T-cell (primary cell): ENCODE measurements at regions not wholly inside any gene's neighbourhood (a gene's known extent, or its start where the extent isn't known, plus 50 kb on each side); places are given as distances from the start of the nearest gene placed in this dataset.
"Not testable (repeated sequence)": the region's sequence is repeated elsewhere in the genome, so short reads cannot be mapped to it uniquely, and the experiment has no call there.

Experiments used
- ATAC-seq, 4 experiments: fragments of 200-7000 bp in 3 of 4; fragments of 150-1000 bp in 1 of 4; cut with Tn5 transposase; replicated peaks in 1 of 4; 1 replicate in 3 of 4; 2 replicates in 1 of 4; pipeline ENCODE4 v1.10.0; 2021; ENCODE audit warnings: moderate library complexity in 3 of 4, mild to moderate bottlenecking in 2 of 4, moderate number of reproducible peaks in 1 of 4
- CTCF ChIA-PET, 2 donors: fragments of 300-600 bp; sonication (Branson Sonifier 250); formaldehyde crosslinking; loops; one replicate each; lab custom pipeline; 2022; ENCODE audit warnings: antibody characterized with exemption in 2 of 2; lab: Charles Lee
- POLR2A ChIA-PET, 2 donors: fragments of 300-600 bp; sonication (Branson Sonifier 250); formaldehyde crosslinking; loops; one replicate each; lab custom pipeline; 2022; ENCODE audit warnings: antibody characterized with exemption in 2 of 2; lab: Charles Lee
- DNase-seq, 35 experiments: peaks; one replicate each; pipeline versions ENCODE4 v3.0.0 to v3.0.0-alpha.2; 2013 to 2023
- H3K27ac ChIP-seq: one replicate; pipeline ENCODE4 v1.5.1; 2013; ENCODE audit warnings: low read length
- H3K27me3 ChIP-seq, 2 experiments: replicated peaks in 1 of 2; 1 replicate in 1 of 2; 2 replicates in 1 of 2; pipeline versions ENCODE4 v1.6.1 to v1.7.0; 2013; ENCODE audit warnings: low read length in 1 of 2, mixed read lengths in 1 of 2; ENCODE audit not compliant: control insufficient read depth in 2 of 2, insufficient read depth in 2 of 2; ENCODE audit errors: extremely low read depth in 1 of 2
- H3K36me3 ChIP-seq, 2 donors: 1 replicate in 1 of 2; 2 replicates in 1 of 2; pipeline versions ENCODE4 v1.6.1 to v1.7.0; 2013; ENCODE audit warnings: low read length in 1 of 2; ENCODE audit not compliant: control insufficient read depth in 2 of 2, insufficient read depth in 1 of 2; ENCODE audit errors: extremely low read depth in 1 of 2
- H3K4me1 ChIP-seq, 2 experiments: 1 replicate in 1 of 2; 2 replicates in 1 of 2; pipeline versions ENCODE4 v1.6.1 to v1.7.0; 2013; ENCODE audit warnings: low read length in 2 of 2, mixed read lengths in 1 of 2; ENCODE audit not compliant: insufficient read depth in 2 of 2, control insufficient read depth in 1 of 2; ENCODE audit errors: extremely low read depth in 1 of 2
- H3K4me3 ChIP-seq, 2 donors: 1 replicate in 1 of 2; 2 replicates in 1 of 2; pipeline versions ENCODE4 v1.5.1 to v1.7.0; 2013; ENCODE audit warnings: mild to moderate bottlenecking in 2 of 2, low read length in 1 of 2, moderate library complexity in 1 of 2; ENCODE audit not compliant: control insufficient read depth in 1 of 2; ENCODE audit errors: extremely low read depth in 1 of 2
- H3K9me3 ChIP-seq: 2 replicates; pipeline ENCODE4 v1.7.0; 2013
- H3K27ac Mint-ChIP-seq, 2 donors: one replicate each; pipeline ENCODE4 v1.8.0; 2020 to 2021; ENCODE audit warnings: mild to moderate bottlenecking in 2 of 2, mixed read lengths in 2 of 2
- H3K27me3 Mint-ChIP-seq, 2 donors: one replicate each; pipeline ENCODE4 v1.8.0; 2021 to 2022; ENCODE audit warnings: mixed read lengths in 2 of 2
- H3K36me3 Mint-ChIP-seq: one replicate; pipeline ENCODE4 v1.8.0; 2021; ENCODE audit warnings: mixed read lengths
- H3K4me1 Mint-ChIP-seq, 3 donors: one replicate each; pipeline ENCODE4 v1.8.0; 2020 to 2022; ENCODE audit warnings: mixed read lengths in 3 of 3, mild to moderate bottlenecking in 1 of 3
- H3K4me3 Mint-ChIP-seq, 3 donors: one replicate each; pipeline ENCODE4 v1.8.0; 2020 to 2022; ENCODE audit warnings: mild to moderate bottlenecking in 3 of 3, mixed read lengths in 3 of 3, moderate library complexity in 3 of 3
- H3K9me3 Mint-ChIP-seq, 3 donors: one replicate each; pipeline ENCODE4 v1.8.0; 2020 to 2022; ENCODE audit warnings: mixed read lengths in 3 of 3
- WGBS: methylation state at CpG from one replicate; pipeline ENCODE4 v1.1.5; 2013; ENCODE audit warnings: missing lambda C conversion rate; ENCODE audit not compliant: insufficient coverage; 5-methylcytosine and 5-hydroxymethylcytosine counted together

DNA sequence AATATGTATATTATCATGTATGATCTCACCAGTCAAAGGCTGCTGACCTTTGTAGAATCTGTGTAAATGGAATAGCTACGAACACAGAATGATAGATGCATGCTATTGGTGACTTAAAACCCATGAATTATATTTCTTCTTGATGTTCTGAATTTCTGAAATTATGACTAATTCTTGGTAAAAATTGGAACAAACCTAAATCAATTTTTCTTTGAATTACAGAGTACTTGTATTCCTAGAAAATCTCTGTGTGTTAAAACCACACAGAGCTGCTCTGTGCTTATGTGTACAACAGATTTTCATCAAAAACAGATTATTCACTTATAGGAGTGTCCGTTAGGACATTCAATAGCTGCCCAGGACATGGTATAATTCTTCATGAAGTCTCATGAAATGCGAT is 108.3 kb upstream of the MDFIC start:
- no peaks in the 10 kb centered on the region for H3K9me3 ChIP-seq
- no peaks in the 10 kb centered on the region for H3K27me3 ChIP-seq
- 65% methylated on average over 2 of the region's 3 CpGs for WGBS

DNA sequence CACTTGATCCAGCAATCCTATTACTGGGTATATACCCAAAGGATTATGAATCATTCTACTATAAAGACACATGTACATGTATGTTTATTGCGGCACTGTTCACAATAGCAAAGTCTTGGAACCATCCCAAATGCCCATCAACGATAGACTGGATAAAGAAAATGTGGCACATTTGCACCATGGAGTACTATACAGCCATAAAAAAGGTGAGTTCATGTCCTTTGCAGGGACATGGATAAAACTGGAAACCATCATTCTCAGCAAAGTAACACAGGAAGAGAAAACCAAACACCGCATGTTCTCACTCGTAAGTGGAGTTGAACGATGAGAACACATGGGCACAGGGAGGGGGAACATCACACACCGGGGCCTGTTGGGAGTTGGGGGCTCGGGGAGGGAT is 104.9 kb upstream of the MDFIC start:
- H3K4me1 Mint-ChIP-seq, result peaks cover 15 to 21% (median 17%) of the 10 kb centered on the region in 3 donors
- POLR2A ChIA-PET, result not testable (repeated sequence)

More for the DNA sequence above, 108.3 kb upstream of the MDFIC start:
- H3K27ac ChIP-seq, result no peak overlapping the region
- Mint-ChIP-seq H3K27me3 (peaks cover 0 to 3% of the 10 kb centered on the region in 2 donors), H3K4me3 (peak overlapping the region in 1 of 3 donors; percentile 5), H3K27ac (no peak overlapping the region), H3K36me3 (no peaks in the 10 kb centered on the region), H3K4me1 (peaks cover 15 to 21% (median 17%) of the 10 kb centered on the region in 3 donors), H3K9me3 (no peaks in the 10 kb centered on the region)
- DNase-seq (no peak), ATAC-seq (no peak)
- no peaks in the 10 kb centered on the region for H3K4me1 ChIP-seq
- no peak overlapping the region for H3K4me3 ChIP-seq
- CTCF ChIA-PET, result no interaction called here
- H3K36me3 ChIP-seq, result no peaks in the 10 kb centered on the region
- POLR2A ChIA-PET, result no interaction called here

DNA sequence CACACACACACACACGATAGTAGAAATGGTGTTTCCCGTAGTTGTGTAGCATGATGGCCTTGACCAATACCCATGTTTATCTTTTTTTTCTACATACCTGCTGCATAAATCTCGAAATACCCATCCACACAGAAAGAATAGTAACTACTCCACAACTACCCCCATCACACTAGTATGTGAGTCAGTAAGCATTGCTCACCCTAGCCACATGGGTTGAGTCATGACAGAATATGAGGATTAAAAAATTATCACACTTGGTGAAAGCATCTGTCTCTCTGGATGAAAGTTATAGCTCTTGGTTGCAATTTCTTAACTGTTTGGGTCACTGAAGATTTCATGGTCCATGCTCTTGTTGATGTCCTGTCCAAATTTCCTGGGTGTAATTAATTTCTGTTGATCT is 103.4 kb upstream of the MDFIC start:
- CTCF ChIA-PET, result no interaction called here

More for the DNA sequence above, 104.9 kb upstream of the MDFIC start:
- H3K4me1 ChIP-seq, H3K9me3 ChIP-seq, H3K4me3 Mint-ChIP-seq, H3K9me3 Mint-ChIP-seq, CTCF ChIA-PET, H3K4me3 ChIP-seq, H3K36me3 Mint-ChIP-seq, ATAC-seq, H3K36me3 ChIP-seq, H3K27ac Mint-ChIP-seq, H3K27me3 ChIP-seq, DNase-seq, H3K27ac ChIP-seq: not testable (repeated sequence)
- peaks cover 3 to 11% of the 10 kb centered on the region in 2 donors for H3K27me3 Mint-ChIP-seq
- WGBS, result no CpG with 5 or more reads among the region's 7 CpGs

DNA sequence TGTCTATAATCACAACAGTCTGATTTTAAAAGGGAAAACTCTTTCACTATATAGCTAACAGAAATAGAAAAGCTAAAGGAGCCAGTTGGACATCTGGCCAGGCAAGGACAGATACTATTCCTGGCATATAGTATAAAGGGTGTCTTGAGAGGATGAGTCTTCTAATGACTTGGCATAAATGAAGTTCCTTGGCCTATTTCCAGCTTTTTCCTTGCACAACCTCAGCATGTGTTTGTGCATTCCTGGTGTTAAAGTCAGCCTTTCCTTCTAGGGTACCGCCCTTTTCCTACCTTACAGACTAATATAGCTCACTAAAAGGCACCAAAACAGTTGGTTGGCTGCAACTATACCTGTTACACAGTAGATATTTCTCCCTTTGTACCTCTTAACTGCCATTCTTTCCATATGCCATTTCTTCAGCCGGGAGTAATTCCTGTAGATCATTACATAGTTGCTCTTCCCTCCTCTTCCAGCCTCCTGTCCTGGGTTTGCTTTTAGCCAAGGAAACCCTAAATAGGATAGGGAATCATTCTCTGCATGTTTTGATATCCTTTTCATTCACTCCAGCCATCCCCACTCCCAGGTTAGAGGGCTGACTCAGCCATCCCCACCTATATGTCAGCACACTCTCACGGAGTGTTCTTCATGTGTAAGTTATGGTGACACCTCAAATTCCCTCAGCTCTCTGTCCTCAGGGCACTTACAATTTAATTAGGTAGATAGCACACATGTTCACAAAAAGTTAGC is 102.1 kb upstream of the MDFIC start:
- no peak overlapping the region for H3K27ac ChIP-seq
- ChIA-PET POLR2A (no interaction called here), CTCF (no interaction called here)
- H3K4me1 ChIP-seq, result no peaks in the 10 kb centered on the region
- peaks cover 3 to 11% of the 10 kb centered on the region in 2 donors for H3K27me3 Mint-ChIP-seq
- no peaks in the 10 kb centered on the region for H3K36me3 ChIP-seq
- ATAC-seq (no peak), DNase-seq (no peak)
- H3K27me3 ChIP-seq, result no peaks in the 10 kb centered on the region
- no peaks in the 10 kb centered on the region for H3K36me3 Mint-ChIP-seq
- H3K9me3 Mint-ChIP-seq, result no peaks in the 10 kb centered on the region
- no peak overlapping the region for H3K4me3 Mint-ChIP-seq
- H3K9me3 ChIP-seq, result no peaks in the 10 kb centered on the region
- H3K4me3 ChIP-seq, result no peak overlapping the region
- H3K27ac Mint-ChIP-seq, result no peak overlapping the region
- WGBS, result 61% methylated on average over 2 of the region's 3 CpGs
- peaks cover 0 to 6% (median 3%) of the 10 kb centered on the region in 3 donors for H3K4me1 Mint-ChIP-seq

More for the DNA sequence above, 103.4 kb upstream of the MDFIC start:
- Histone ChIP-seq H3K27ac (no peak overlapping the region), H3K9me3 (no peaks in the 10 kb centered on the region), H3K27me3 (no peaks in the 10 kb centered on the region), H3K4me1 (no peaks in the 10 kb centered on the region), H3K36me3 (no peaks in the 10 kb centered on the region), H3K4me3 (no peak overlapping the region)
- H3K27me3 Mint-ChIP-seq, result peaks cover 3 to 11% of the 10 kb centered on the region in 2 donors
- ATAC-seq (no peak), DNase-seq (no peak)
- H3K9me3 Mint-ChIP-seq, result no peaks in the 10 kb centered on the region
- H3K36me3 Mint-ChIP-seq, result no peaks in the 10 kb centered on the region
- H3K4me1 Mint-ChIP-seq, result peaks cover 11 to 15% (median 14%) of the 10 kb centered on the region in 3 donors
- H3K4me3 Mint-ChIP-seq, result no peak overlapping the region
- POLR2A ChIA-PET, result no interaction called here
- H3K27ac Mint-ChIP-seq, result no peak overlapping the region
- no CpG with 5 or more reads among the region's 3 CpGs for WGBS

DNA sequence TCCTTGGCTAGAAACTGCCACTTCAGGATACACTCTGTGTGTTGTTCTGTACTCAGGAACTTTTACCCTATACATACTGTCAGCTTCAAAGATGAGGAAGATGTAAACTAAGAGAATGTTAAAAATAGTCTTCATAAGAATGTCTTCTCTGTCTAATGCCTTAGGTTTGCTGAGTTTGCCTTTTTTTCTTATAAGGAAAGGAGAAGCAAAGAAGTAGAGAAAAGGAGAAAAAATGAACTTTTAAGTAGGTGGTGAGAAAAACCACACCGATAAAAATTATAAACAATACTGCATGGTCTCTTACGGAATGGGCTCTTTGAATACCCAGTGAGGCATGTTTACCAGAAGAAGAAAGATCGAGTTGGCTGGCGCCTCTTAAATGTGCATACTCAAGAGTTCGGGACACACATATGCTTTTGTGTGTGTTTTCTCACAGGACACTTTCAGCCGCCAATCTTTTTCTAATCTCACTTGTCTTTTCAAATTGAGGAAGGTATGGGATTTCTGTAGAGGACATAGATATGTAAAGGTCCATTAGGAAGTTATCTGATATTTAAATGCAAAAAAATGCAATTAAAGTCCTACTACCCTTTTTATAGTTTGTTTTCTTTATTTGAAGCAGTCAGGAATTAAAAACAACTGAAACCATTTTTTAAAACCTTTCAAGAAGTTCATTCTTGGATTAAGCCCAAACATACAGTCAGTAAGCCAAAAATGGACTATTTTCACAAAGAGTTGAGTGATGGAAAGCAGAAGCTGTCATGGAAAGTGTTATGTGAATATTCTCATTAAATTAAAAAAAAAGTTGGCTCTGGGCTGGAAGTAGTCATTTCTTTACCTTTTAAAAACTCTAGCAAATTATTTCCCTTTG is 100.6 kb upstream of the MDFIC start:
- ChIA-PET POLR2A (interaction anchor here (0.5 to 0.7 kb wide), 3 partner anchors 13 to 1985 kb away, joined by 3 to 9 read pairs (median 3); no protein-coding TSS in a partner anchor), CTCF (interaction anchor here (0.6 to 0.8 kb wide), 3 partner anchors 9 to 149 kb away, joined by 3 read pairs; no protein-coding TSS in a partner anchor)
- H3K27me3 Mint-ChIP-seq, result peaks cover 3 to 11% of the 10 kb centered on the region in 2 donors
- H3K4me3 Mint-ChIP-seq, result no peak overlapping the region
- H3K36me3 ChIP-seq, result no peaks in the 10 kb centered on the region
- H3K27me3 ChIP-seq, result no peaks in the 10 kb centered on the region
- no peak overlapping the region for H3K4me3 ChIP-seq
- no peaks in the 10 kb centered on the region for H3K9me3 ChIP-seq
- peaks cover 9 to 18% (median 11%) of the 10 kb centered on the region in 3 donors for H3K4me1 Mint-ChIP-seq
- H3K36me3 Mint-ChIP-seq, result peaks cover 2% of the 10 kb centered on the region
- H3K9me3 Mint-ChIP-seq, result peaks cover 4 to 8% (median 5%) of the 10 kb centered on the region in 3 donors
- DNase-seq, result no peak
- whole genome bisulfite sequencing, result 100% methylated on average over 1 of the region's 6 CpGs
- H3K27ac ChIP-seq, result no peak overlapping the region
- H3K4me1 ChIP-seq, result peaks cover 0 to 2% of the 10 kb centered on the region in 2 experiments
- H3K27ac Mint-ChIP-seq, result no peak overlapping the region
- no peak for ATAC-seq

DNA sequence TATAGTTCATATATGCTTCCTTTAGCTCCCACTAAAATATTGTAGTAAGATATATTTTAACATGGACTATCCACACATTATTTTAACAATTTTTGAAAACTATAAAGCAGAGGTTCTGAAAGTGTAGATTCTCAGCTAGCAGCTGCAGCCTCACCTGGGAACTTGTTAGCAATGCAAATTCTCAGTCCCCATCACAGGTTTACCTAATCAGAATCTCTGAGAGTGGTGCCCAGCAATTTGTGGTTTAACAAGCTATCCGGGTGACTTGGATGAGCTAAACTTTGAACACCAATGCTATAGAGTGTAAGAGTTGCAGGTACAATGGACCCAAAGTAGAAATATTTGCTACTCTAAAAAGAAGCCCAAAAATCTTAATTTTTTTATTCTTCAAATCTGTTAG is 99.8 kb upstream of the MDFIC start:
- Mint-ChIP-seq H3K36me3 (peaks cover 2% of the 10 kb centered on the region), H3K27ac (no peak overlapping the region), H3K27me3 (peaks cover 3 to 8% of the 10 kb centered on the region in 2 donors), H3K4me3 (no peak overlapping the region), H3K9me3 (peaks cover 5 to 14% (median 9%) of the 10 kb centered on the region in 3 donors), H3K4me1 (peaks cover 9 to 18% (median 11%) of the 10 kb centered on the region in 3 donors)
- ChIA-PET CTCF (no interaction called here), POLR2A (interaction anchor here in 1 of 2 donors (0.7 kb wide), 1 partner anchor 109 kb away, joined by 3 read pairs; no protein-coding TSS in a partner anchor)
- H3K27ac ChIP-seq, result no peak overlapping the region
- peaks cover 0 to 2% of the 10 kb centered on the region in 2 experiments for H3K4me1 ChIP-seq
- no peaks in the 10 kb centered on the region for H3K36me3 ChIP-seq
- no peak overlapping the region for H3K4me3 ChIP-seq
- no peaks in the 10 kb centered on the region for H3K27me3 ChIP-seq
- DNase-seq, result no peak
- WGBS, result no CpG with 5 or more reads among the region's 1 CpG
- no peaks in the 10 kb centered on the region for H3K9me3 ChIP-seq
- no peak for ATAC-seq
